ENCODE measurements at regions not wholly inside any gene's neighbourhood (a gene's known extent, or its start where the extent isn't known, plus 50 kb on each side); places are given as distances from the start of the nearest gene placed in this dataset.

GRCh38 chr6:14983599-14984518, 262.0 kb upstream of the JARID2 start:
- no peak overlapping the region for H3K4me3 ChIP-seq (ENCODE audit: low read depth, low read length)
- no peak for DNase-seq (ENCODE audit: low read depth)
- no peak for TF ChIP-seq CTCF (IDR thresholded peaks at IDR 0.05; ENCODE audit: insufficient read depth, low read length, poor library complexity, severe bottlenecking)
- no peaks in the 10 kb centered on the region for H3K27me3 ChIP-seq (ENCODE audit: control insufficient read depth, insufficient read depth, low read length)
- H3K36me3 ChIP-seq (ENCODE audit: control insufficient read depth, insufficient read depth, low read length): no peaks in the 10 kb centered on the region

- H3K36me3 ChIP-seq (ENCODE audit: control insufficient read depth, insufficient read depth, low read length): no peaks in the 10 kb centered on the region
- H3K4me3 ChIP-seq (ENCODE audit: low read depth, low read length): no peak overlapping the region
- no peaks in the 10 kb centered on the region for H3K27me3 ChIP-seq (ENCODE audit: control insufficient read depth, insufficient read depth, low read length)
- no peak for DNase-seq (ENCODE audit: low read depth)
- no peak for TF ChIP-seq CTCF (IDR thresholded peaks at IDR 0.05; ENCODE audit: insufficient read depth, low read length, poor library complexity, severe bottlenecking)
Observed at GRCh38 chr6:14984519-14984853, 261.4 kb upstream of the JARID2 start.

- no peaks in the 10 kb centered on the region for H3K36me3 ChIP-seq (ENCODE audit: control insufficient read depth, insufficient read depth, low read length)
- H3K4me3 ChIP-seq (ENCODE audit: low read depth, low read length): no peak overlapping the region
- DNase-seq (ENCODE audit: low read depth): no peak
- TF ChIP-seq CTCF (IDR thresholded peaks at IDR 0.05; ENCODE audit: insufficient read depth, low read length, poor library complexity, severe bottlenecking): no peak
- no peaks in the 10 kb centered on the region for H3K27me3 ChIP-seq (ENCODE audit: control insufficient read depth, insufficient read depth, low read length)
Observed at GRCh38 chr6:14985366-14985765, 260.5 kb upstream of the JARID2 start.

DNA sequence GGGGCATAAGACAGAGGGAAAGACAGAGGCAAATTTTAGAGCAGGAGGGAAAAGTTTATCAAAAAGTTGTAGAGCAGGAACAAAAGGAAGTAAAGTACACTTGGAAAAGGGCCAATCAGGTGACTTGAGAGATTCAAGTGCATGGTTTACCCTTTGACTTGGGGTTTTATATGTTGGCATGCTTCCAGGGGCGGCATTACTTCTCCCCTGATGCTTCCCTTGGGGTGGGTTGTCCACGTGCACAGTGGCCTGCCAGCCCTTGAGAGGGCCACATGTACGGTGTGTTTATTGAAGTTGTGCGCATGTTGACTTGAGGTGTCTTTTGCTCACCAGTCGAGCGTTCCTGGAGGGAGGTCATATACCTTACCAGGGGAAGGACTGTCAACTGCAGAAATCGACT, 259.5 kb upstream of the JARID2 start:
- DNase-seq (ENCODE audit: low read depth): no peak
- no peak for TF ChIP-seq CTCF (IDR thresholded peaks at IDR 0.05; ENCODE audit: insufficient read depth, low read length, poor library complexity, severe bottlenecking)
- Histone ChIP-seq H3K4me3 (ENCODE audit: low read depth, low read length) (no peak overlapping the region), H3K36me3 (ENCODE audit: control insufficient read depth, insufficient read depth, low read length) (no peaks in the 10 kb centered on the region), H3K27me3 (ENCODE audit: control insufficient read depth, insufficient read depth, low read length) (no peaks in the 10 kb centered on the region)

DNA sequence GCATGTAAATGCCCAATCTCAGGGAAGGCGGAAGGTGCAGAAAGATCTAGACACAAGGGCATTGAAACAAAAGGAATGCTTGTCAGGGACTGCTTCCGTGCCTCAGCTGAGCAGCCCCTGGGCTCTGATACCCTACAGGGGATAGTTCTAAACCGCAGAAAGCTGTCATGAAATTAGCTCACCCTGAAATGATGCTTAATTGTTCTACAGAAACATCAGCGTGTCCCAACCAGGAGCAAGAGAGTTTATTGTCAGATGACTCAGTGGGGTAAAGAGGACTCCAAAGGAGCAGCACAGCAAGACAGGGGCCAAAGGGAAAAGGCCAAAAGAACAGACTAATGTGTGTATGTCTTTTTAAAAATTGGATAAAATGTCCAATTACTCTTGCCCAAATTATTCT, 258.4 kb upstream of the JARID2 start:
- Histone ChIP-seq H3K4me3 (ENCODE audit: low read depth, low read length) (no peak overlapping the region), H3K27me3 (ENCODE audit: control insufficient read depth, insufficient read depth, low read length) (no peaks in the 10 kb centered on the region), H3K36me3 (ENCODE audit: control insufficient read depth, insufficient read depth, low read length) (no peaks in the 10 kb centered on the region)
- no peak for DNase-seq (ENCODE audit: low read depth)
- no peak for TF ChIP-seq CTCF (IDR thresholded peaks at IDR 0.05; ENCODE audit: insufficient read depth, low read length, poor library complexity, severe bottlenecking)

DNA sequence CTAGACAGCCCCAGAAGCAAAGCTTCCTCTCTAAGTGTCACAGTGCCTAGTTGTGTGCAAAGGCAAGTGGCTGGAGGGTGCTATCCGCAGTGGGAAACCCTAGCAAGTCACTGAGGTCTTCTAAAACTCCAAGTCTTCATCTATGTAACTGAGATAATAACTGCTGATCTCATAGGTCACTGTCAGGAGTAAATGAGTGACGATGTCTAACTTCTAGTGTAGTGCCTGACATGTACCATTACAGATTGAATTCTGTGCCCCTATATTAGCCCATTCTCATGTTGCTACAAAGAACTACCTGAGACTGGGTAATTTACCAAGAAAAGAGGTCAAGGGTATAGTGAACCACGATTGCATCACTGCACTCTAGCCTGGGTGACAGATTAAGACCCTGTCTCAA, 253.5 kb upstream of the JARID2 start:
- no peak for DNase-seq (ENCODE audit: low read depth)
- H3K36me3 ChIP-seq (ENCODE audit: control insufficient read depth, insufficient read depth, low read length): no peaks in the 10 kb centered on the region
- H3K27me3 ChIP-seq (ENCODE audit: control insufficient read depth, insufficient read depth, low read length): no peaks in the 10 kb centered on the region
- H3K4me3 ChIP-seq (ENCODE audit: low read depth, low read length): no peak overlapping the region
- no peak for TF ChIP-seq CTCF (IDR thresholded peaks at IDR 0.05; ENCODE audit: insufficient read depth, low read length, poor library complexity, severe bottlenecking)
